ENCODE measurements at regions not wholly inside any gene's neighbourhood (a gene's known extent, or its start where the extent isn't known, plus 50 kb on each side); places are given as distances from the start of the nearest gene placed in this dataset.

DNA sequence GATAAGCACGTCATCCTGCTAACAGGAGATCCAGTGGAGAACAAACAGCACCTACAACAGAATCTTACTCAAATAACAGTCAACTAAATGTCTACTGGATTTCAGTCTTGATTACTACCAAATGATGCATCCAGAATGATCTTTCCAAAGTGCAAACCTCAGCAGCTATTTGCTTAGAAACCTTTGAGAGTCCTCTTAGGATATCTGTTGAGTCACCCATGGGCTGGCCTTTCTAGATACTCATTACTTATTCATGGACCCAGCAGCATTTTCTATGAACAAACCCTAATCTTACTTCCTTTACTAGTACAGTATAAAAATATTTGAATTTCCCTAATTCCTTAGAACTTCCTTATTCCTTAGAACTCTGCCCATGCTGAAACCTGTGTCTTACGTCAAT lies 118.5 kb upstream of the PABPC4L start:
- ChIA-PET POLR2A (no interaction called here), CTCF (no interaction called here)
- no peaks in the 10 kb centered on the region for H3K9me3 ChIP-seq (ENCODE audit: control insufficient read depth, insufficient read depth, low read length)
- no peaks in the 10 kb centered on the region for H3K27me3 ChIP-seq (ENCODE audit: control insufficient read depth, insufficient read depth, low read length)
- no peak overlapping the region for H3K27ac ChIP-seq (ENCODE audit: low read depth, low read length)
- DNase-seq (ENCODE audit: low read depth, low spot score) = no peak
- no peak overlapping the region for H3K4me3 ChIP-seq (ENCODE audit: low read depth, low read length)
- TF ChIP-seq CTCF (IDR thresholded peaks at IDR 0.05; ENCODE audit: low read depth, low read length) = no peak

DNA sequence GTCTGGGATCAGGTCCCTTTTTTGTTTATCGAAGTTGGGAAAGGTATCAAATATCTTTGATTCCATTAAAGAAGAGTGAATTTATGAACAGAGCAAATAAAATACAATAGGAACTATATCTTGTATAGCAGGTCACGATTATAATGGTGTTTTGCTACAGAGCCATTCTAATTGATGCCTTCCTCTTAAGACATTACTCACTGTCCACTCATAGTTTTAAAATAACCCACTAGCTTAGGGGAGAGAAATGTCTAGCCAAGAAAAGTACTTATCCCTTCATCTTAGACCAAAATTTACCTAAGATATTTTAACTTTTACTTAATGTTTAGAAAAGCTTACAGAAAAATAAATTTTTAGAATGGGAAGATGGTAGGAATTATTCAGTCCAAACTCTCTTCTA lies 112.0 kb upstream of the PABPC4L start:
- no peak overlapping the region for H3K4me3 ChIP-seq (ENCODE audit: low read depth, low read length)
- H3K27ac ChIP-seq (ENCODE audit: low read depth, low read length) = no peak overlapping the region
- ChIA-PET CTCF (no interaction called here), POLR2A (no interaction called here)
- H3K9me3 ChIP-seq (ENCODE audit: control insufficient read depth, insufficient read depth, low read length) = no peaks in the 10 kb centered on the region
- H3K27me3 ChIP-seq (ENCODE audit: control insufficient read depth, insufficient read depth, low read length) = no peaks in the 10 kb centered on the region
- DNase-seq (ENCODE audit: low read depth, low spot score) = no peak
- TF ChIP-seq CTCF (IDR thresholded peaks at IDR 0.05; ENCODE audit: low read depth, low read length) = no peak

DNA sequence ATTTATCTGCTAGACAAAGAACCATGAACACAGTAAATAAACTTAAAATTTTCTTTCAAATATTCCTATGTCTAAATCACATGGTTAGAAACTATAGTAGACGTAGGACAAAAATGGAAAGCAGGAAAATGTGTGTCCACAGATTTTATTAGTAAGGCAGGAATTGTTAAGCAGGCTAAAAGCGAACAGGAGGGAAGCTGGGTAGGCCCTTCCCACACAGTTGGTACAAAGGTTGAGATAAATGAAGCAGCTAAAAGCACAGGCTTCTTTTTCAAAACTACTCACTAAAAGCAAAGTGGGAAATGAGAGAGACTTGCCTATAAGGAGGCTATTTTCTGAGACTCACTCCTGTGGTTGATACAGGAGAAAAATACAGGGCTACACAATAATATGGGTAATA lies 108.1 kb upstream of the PABPC4L start:
- Histone ChIP-seq H3K27ac (ENCODE audit: low read depth, low read length) (no peak overlapping the region), H3K9me3 (ENCODE audit: control insufficient read depth, insufficient read depth, low read length) (no peaks in the 10 kb centered on the region), H3K27me3 (ENCODE audit: control insufficient read depth, insufficient read depth, low read length) (no peaks in the 10 kb centered on the region), H3K4me3 (ENCODE audit: low read depth, low read length) (no peak overlapping the region)
- CTCF ChIA-PET = no interaction called here
- no peak for TF ChIP-seq CTCF (IDR thresholded peaks at IDR 0.05; ENCODE audit: low read depth, low read length)
- DNase-seq (ENCODE audit: low read depth, low spot score) = no peak
- POLR2A ChIA-PET = no interaction called here

DNA sequence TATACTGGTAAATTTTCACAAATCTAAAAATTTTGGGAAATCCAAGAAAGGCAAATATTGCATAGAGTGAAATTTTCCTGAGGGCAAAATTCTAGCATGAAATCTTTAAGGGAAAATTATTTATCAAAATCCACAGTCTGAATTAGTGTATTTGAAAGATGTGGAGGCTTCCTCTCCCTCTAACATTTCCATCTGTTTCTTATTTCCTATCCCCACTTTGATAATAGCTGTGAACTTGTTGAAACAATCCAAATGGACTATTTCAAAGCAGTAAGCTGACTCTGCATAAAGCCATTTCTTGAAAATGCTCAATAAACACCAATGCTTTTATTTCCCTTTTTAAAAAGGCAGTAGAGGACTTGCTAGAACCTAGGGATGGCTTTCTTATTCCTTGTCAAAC lies 107.3 kb upstream of the PABPC4L start:
- no peaks in the 10 kb centered on the region for H3K9me3 ChIP-seq (ENCODE audit: control insufficient read depth, insufficient read depth, low read length)
- no peak overlapping the region for H3K27ac ChIP-seq (ENCODE audit: low read depth, low read length)
- TF ChIP-seq CTCF (IDR thresholded peaks at IDR 0.05; ENCODE audit: low read depth, low read length) = no peak
- H3K27me3 ChIP-seq (ENCODE audit: control insufficient read depth, insufficient read depth, low read length) = no peaks in the 10 kb centered on the region
- ChIA-PET CTCF (no interaction called here), POLR2A (no interaction called here)
- H3K4me3 ChIP-seq (ENCODE audit: low read depth, low read length) = no peak overlapping the region
- no peak for DNase-seq (ENCODE audit: low read depth, low spot score)

DNA sequence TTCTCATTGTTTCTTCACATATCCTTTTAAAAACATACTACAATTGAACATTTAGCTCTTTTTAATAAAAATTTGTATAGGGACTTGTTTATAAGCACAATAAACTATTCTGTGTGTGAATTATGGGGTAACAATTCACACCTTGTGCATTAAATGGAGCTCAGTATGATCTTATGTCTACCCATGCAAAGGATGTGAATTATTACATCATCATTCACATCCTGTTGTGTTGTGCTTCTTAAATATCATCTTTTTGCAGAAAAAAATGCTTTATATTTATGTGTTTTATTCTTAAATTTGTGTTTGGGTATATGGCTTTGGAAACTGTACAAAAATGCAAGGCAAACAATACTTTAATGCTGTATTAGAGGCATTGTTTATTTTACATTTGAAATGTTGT lies 96.7 kb upstream of the PABPC4L start:
- POLR2A ChIA-PET = no interaction called here
- H3K4me3 ChIP-seq (ENCODE audit: low read depth, low read length) = no peak overlapping the region
- no peak for TF ChIP-seq CTCF (IDR thresholded peaks at IDR 0.05; ENCODE audit: low read depth, low read length)
- H3K27ac ChIP-seq (ENCODE audit: low read depth, low read length) = no peak overlapping the region
- no peak for DNase-seq (ENCODE audit: low read depth, low spot score)
- H3K9me3 ChIP-seq (ENCODE audit: control insufficient read depth, insufficient read depth, low read length) = no peaks in the 10 kb centered on the region
- CTCF ChIA-PET = interaction anchor here (1.6 kb wide), 1 partner anchor 1152 kb away, joined by 3 read pairs; no protein-coding TSS in a partner anchor
- H3K27me3 ChIP-seq (ENCODE audit: control insufficient read depth, insufficient read depth, low read length) = no peaks in the 10 kb centered on the region
